ENCODE measurements at regions not wholly inside any gene's neighbourhood (a gene's known extent, or its start where the extent isn't known, plus 50 kb on each side); places are given as distances from the start of the nearest gene placed in this dataset.

DNA sequence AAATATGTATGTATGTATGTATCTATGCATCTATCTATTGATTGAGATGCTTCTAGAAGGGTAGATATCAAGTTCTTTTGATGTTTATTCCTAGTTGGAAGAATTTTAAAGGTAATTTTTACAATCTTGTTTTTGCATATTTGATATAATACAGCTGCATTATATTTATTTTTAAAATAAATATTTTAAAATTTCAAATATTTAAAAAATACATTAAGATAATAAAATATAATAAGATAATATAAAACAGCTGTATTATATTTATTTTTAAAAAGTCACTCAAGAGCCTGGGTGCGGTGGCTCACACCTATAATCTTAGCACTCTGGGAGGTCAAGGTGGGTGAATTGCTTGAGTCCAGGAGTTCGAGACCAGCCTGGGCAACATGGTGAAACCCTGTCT is 92.5 kb downstream of the LIPG start:
- TF ChIP-seq SPI1 (IDR thresholded peaks at IDR 0.05; ENCODE audit: borderline replicate concordance, low read depth) (no peak), GABPA (IDR thresholded peaks at IDR 0.05; ENCODE audit: low read depth) (no peak), POLR2AphosphoS5 (IDR thresholded peaks at IDR 0.05; ENCODE audit: low read depth) (no peak)
- TF ChIP-seq, protein P1, sequence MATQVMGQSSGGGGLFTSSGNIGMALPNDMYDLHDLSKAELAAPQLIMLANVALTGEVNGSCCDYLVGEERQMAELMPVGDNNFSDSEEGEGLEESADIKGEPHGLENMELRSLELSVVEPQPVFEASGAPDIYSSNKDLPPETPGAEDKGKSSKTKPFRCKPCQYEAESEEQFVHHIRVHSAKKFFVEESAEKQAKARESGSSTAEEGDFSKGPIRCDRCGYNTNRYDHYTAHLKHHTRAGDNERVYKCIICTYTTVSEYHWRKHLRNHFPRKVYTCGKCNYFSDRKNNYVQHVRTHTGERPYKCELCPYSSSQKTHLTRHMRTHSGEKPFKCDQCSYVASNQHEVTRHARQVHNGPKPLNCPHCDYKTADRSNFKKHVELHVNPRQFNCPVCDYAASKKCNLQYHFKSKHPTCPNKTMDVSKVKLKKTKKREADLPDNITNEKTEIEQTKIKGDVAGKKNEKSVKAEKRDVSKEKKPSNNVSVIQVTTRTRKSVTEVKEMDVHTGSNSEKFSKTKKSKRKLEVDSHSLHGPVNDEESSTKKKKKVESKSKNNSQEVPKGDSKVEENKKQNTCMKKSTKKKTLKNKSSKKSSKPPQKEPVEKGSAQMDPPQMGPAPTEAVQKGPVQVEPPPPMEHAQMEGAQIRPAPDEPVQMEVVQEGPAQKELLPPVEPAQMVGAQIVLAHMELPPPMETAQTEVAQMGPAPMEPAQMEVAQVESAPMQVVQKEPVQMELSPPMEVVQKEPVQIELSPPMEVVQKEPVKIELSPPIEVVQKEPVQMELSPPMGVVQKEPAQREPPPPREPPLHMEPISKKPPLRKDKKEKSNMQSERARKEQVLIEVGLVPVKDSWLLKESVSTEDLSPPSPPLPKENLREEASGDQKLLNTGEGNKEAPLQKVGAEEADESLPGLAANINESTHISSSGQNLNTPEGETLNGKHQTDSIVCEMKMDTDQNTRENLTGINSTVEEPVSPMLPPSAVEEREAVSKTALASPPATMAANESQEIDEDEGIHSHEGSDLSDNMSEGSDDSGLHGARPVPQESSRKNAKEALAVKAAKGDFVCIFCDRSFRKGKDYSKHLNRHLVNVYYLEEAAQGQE (IDR thresholded peaks at IDR 0.05; ENCODE audit: insufficient replicate concordance, low read depth): no peak
- TF ChIP-seq, protein P2, sequence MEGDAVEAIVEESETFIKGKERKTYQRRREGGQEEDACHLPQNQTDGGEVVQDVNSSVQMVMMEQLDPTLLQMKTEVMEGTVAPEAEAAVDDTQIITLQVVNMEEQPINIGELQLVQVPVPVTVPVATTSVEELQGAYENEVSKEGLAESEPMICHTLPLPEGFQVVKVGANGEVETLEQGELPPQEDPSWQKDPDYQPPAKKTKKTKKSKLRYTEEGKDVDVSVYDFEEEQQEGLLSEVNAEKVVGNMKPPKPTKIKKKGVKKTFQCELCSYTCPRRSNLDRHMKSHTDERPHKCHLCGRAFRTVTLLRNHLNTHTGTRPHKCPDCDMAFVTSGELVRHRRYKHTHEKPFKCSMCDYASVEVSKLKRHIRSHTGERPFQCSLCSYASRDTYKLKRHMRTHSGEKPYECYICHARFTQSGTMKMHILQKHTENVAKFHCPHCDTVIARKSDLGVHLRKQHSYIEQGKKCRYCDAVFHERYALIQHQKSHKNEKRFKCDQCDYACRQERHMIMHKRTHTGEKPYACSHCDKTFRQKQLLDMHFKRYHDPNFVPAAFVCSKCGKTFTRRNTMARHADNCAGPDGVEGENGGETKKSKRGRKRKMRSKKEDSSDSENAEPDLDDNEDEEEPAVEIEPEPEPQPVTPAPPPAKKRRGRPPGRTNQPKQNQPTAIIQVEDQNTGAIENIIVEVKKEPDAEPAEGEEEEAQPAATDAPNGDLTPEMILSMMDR (IDR thresholded peaks at IDR 0.05; ENCODE audit: insufficient read depth, low read length): no peak
- DNase-seq (ENCODE audit: low read depth in 1 of 2, low spot score in 1 of 2): no peak
- Histone ChIP-seq H3K27ac (replicated peaks) (no peak overlapping the region), H3K4me3 (replicated peaks; ENCODE audit: insufficient read depth, low read length) (no peak overlapping the region), H3K27me3 (ENCODE audit: insufficient read depth, poor library complexity, severe bottlenecking) (no peaks in the 10 kb centered on the region)

DNA sequence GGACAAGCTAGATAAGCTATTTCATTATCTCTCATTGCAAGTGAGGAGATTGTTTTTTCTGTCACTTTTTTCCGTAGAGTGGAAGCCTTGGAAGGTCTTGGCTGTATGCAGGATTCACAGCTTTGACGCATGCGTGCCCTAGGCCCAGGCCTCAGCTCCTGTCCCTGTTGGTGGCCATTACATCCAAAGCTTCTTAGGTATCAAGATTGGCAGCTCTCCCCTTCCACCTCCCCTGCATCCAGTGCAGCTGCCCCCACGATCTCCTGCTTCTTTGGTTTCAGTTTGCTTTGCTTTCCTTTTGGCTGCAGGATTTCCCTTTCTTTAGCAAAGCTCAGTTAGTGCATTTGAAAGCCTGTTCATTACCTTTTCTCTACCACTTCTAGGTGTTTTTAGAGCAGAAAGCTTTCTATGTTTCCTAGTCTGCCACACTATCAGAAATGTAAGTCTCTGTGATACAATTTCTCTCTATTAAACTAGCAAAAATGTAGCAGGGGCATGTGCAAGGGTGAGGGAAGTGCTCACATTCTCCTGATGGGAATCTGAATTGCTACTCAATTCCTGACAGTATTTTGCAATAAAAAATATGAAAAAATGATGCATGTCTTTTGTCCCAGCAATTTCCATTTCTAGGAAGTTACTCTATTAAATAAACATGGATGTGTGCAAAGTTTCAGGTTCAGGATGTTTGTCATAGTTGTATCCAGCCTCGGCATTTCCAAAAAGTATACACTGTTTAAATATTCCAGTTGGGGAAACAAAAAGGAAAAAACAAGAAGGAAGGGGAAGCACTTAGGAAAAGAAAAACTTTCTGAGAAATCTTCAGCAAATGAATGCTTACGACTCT is 91.2 kb downstream of the LIPG start:
- H3K27ac ChIP-seq (replicated peaks): no peak overlapping the region
- H3K4me3 ChIP-seq (replicated peaks; ENCODE audit: insufficient read depth, low read length): no peak overlapping the region
- TF ChIP-seq, protein P2 (IDR thresholded peaks at IDR 0.05; ENCODE audit: insufficient read depth, low read length): no peak
- TF ChIP-seq SPI1 (IDR thresholded peaks at IDR 0.05; ENCODE audit: borderline replicate concordance, low read depth) (no peak), GABPA (IDR thresholded peaks at IDR 0.05; ENCODE audit: low read depth) (no peak), POLR2AphosphoS5 (IDR thresholded peaks at IDR 0.05; ENCODE audit: low read depth) (no peak)
- TF ChIP-seq, protein P1 (IDR thresholded peaks at IDR 0.05; ENCODE audit: insufficient replicate concordance, low read depth): no peak
- DNase-seq (ENCODE audit: low read depth in 1 of 2, low spot score in 1 of 2): no peak
- no peaks in the 10 kb centered on the region for H3K27me3 ChIP-seq (ENCODE audit: insufficient read depth, poor library complexity, severe bottlenecking)

DNA sequence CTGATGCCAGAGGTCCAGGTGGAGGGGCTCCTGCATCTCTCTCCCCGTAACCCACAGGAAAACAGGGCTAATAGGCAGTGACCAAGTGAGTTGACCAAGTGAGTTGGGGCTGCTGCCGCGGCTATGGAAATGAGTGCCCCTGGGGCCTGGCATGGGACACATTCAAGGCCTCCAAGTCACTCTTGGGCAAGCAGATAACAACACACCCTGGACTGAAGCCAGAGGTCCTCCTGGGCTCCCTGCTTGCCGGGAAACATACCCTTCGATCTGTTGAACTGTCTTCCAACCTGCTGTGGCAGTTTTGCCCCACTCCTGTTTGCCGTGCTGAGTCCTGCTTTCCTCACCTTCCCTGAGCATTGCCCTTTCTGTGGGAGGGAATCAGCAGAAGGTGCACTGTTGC is 89.2 kb downstream of the LIPG start:
- H3K27me3 ChIP-seq (ENCODE audit: insufficient read depth, poor library complexity, severe bottlenecking): no peaks in the 10 kb centered on the region
- TF ChIP-seq, protein P2 (IDR thresholded peaks at IDR 0.05; ENCODE audit: insufficient read depth, low read length): no peak
- no peak for TF ChIP-seq SPI1 (IDR thresholded peaks at IDR 0.05; ENCODE audit: borderline replicate concordance, low read depth)
- TF ChIP-seq POLR2AphosphoS5 (IDR thresholded peaks at IDR 0.05; ENCODE audit: low read depth): no peak
- no peak for TF ChIP-seq GABPA (IDR thresholded peaks at IDR 0.05; ENCODE audit: low read depth)
- TF ChIP-seq, protein P1 (IDR thresholded peaks at IDR 0.05; ENCODE audit: insufficient replicate concordance, low read depth): no peak
- no peak overlapping the region for H3K4me3 ChIP-seq (replicated peaks; ENCODE audit: insufficient read depth, low read length)
- H3K27ac ChIP-seq (replicated peaks): no peak overlapping the region
- no peak for DNase-seq (ENCODE audit: low read depth in 1 of 2, low spot score in 1 of 2)
